ENCODE measurements at regions not wholly inside any gene's neighbourhood (a gene's known extent, or its start where the extent isn't known, plus 50 kb on each side); places are given as distances from the start of the nearest gene placed in this dataset.
A peak's percentile ranks its signal among the peaks of the same experiment; 100 is the strongest.
"Not testable (repeated sequence)": the region's sequence is repeated elsewhere in the genome, so short reads cannot be mapped to it uniquely, and the experiment has no call there.

DNA sequence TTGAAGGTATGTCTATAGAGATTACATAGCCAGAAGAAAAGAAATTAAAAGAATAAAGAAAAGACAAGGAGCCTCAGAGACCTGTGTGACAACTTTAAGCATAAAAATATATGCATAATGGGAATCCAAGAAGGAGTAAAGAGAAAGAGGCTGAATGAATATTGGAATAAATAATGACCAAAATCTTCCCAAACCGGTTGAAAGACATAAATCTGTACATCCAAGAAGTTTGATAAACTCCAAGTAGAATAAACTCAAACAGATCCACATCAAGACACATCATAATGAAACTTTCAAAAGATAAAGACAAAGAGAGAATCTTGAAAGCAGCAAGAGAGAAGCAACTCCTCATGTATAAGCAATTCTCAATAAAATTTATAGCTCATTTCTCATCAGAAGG is 132.4 kb upstream of the ZNF516 start:
- no peak for DNase-seq

GRCh38 chr18:76626991-76627390 is 131.9 kb upstream of the ZNF516 start:
- DNase-seq, result no peak

DNA sequence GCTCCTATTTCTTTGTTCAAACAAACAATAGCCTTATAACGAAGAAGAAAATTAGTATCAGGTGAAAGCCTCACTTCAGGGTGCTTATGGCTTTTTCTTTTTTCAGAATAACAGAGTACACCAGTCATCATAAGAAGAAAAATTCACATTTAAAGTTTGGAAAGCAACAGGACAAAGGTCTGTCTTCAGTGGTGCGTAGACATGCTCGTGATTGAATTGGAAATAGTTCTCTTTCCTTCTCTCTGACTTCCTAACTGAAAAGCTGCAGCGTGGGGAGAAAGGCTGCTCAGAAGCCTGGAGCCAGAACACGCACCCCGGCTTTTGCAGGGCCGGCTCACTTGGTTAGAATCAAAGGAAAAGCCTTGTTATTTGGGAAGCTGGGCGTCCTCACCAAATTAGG is 127.6 kb upstream of the ZNF516 start:
- no peak for DNase-seq

- DNase-seq, result peak in 1 of 2 donors; percentile 22
These were observed 126.9 kb upstream of the ZNF516 start for GRCh38 chr18:76621782-76622495.

DNA sequence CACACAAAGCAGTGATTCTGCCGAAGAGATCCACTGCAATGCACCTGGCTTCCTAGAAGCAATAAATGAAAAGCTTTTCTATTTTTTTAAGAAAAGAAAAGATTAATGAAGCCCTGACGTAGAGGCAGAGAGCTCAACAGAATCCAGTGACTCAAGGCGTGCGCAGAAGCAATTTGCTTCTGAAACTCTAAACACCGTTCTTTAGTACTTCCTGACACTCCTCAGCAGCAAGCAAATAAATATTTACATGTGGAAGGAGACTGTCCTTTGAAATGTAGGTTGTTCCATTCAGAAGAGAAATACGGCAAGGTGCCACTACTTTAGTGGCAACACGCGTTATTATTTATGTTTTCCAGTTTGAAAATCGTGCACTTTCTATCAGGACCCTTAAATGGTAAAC is 126.2 kb upstream of the ZNF516 start:
- DNase-seq, result no peak

GRCh38 chr18:76620321-76621170 is 125.5 kb upstream of the ZNF516 start:
- DNase-seq, result peak; percentile 34 to 54

- DNase-seq, result peak in 1 of 2 donors; percentile 21
These were observed 124.7 kb upstream of the ZNF516 start for GRCh38 chr18:76619621-76620315.

DNA sequence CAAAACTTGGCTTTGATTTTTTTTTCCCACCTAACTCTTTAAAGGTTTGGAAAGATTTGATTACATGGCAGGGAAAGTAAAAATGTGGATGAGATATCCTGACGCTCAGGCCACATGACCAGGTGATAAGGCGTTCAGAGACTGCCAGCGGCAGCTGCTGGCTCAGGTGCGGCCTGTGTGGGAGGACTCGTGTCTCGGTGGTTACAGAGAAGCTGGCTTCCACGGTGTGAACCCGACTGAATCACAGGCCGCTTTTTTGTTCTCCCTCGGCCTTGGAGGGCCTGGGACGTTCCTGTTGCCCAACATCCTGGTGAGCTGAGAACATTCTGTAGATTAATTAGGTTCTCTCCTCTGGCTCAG is 124.2 kb upstream of the ZNF516 start:
- DNase-seq, result no peak

- no peak for DNase-seq
These were observed 123.7 kb upstream of the ZNF516 start for GRCh38 chr18:76618721-76619120.

DNA sequence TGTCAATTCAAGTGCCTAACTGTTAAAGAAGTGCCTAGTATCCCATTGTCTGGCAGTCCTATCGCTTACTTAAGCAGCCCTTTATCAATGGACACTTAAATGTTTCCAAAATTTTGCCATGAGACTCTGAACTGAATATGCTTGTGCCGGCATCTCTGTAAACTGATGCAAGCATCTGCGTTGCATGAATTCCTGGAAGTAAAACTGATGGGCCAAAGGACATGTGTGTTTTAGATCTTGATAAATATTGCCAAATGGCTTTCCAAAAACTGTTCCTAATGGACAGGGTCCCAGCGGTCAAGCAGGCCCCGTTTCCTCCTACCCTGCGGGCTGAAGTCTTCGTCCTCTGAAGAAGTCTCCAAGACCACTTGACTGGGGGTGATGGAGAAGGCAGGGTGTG is 121.3 kb upstream of the ZNF516 start:
- DNase-seq, result no peak

DNA sequence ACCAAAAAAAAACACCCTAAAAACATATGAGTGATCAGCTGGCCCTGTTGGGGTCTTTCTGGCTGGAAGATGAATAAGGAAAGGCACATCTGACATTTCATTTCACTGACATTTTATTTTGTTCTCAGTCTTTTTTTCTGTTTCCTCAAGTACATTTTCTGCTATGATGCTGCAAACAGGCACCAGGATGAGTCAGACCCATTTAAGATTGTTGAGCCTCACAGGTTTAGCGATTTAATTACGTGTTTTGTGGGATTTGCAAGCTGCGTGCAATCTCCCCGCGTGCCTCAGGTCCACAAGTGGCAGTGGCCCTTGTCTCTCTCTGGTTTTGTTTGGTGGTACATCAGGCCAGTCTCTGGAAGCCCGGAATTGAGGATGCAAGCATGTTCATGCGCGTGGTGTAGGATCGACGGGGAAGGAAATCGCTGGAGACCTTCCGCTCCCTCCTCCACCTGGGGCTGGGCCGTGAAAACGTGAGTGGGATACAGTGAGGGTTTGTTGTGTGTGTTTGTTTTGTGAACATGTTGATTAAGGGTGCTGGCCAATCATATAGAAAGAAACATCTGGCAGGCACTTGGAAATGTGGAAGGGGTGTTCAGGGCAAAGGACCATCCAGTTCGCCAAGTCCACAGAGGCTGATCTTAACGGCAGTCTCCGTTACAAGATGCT is 120.2 kb upstream of the ZNF516 start:
- no peak for DNase-seq

GRCh38 chr18:76613755-76614120 is 118.7 kb upstream of the ZNF516 start:
- no peak for DNase-seq

- no peak for DNase-seq
These were observed 118.2 kb upstream of the ZNF516 start for GRCh38 chr18:76613053-76613754.

DNA sequence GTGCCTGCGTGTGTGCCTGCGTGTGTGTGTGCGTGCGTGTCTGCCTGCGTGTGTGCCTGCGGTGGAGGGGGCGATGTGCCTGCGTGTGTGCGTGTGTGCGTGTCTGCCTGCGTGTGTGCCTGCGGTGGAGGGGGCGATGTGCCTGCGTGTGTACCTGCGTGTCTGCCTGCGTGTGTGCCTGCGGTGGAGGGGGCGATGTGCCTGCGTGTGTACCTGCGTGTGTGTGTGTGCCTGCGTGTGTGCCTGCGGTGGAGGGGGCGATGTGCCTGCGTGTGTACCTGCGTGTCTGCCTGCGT is 116.7 kb upstream of the ZNF516 start:
- not testable (repeated sequence) for DNase-seq

GRCh38 chr18:76610933-76611749 is 116.1 kb upstream of the ZNF516 start:
- DNase-seq, result peak in 1 of 2 donors; percentile 11

- DNase-seq, result no peak
These were observed 115.0 kb upstream of the ZNF516 start for GRCh38 chr18:76610012-76610411.

GRCh38 chr18:76605341-76605929 is 110.4 kb upstream of the ZNF516 start:
- DNase-seq, result no peak

- DNase-seq, result no peak
These were observed 109.8 kb upstream of the ZNF516 start for GRCh38 chr18:76604935-76605240.

DNA sequence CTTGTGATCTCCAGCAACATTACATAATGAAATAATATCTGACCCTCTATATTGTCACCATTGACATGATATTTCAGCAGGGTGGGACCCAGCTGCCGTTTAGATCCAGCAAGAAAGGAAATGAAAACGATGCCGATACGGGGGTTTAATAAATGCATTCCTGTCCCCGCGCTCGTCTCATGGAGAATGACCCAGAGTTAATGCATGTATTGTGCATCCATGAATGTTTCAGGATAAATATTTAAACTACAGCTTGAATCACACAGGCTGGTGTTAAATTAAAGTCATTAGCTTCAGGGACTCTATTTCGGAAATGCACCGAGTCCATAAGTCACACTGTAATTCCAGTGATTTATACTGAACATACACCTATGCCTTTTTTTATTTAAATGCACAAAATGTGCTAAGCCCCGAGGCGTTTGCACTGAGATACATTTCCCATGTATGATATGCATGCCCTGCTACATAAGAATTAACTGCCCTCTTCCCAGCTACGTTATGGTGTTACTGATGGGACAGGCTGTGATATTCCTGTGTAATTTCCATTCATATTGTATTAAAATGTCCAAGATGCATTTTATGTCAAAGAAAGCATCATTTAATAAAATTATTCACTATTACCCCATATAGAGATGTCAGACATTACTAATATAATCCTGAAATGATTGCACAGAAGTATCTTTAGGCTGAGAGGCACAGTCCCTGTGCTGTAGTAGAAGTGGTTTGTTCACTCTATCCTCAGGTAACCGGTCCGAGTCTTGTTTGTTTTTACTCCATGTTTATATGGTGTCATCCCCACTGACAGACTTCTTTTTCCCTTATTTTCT is 109.3 kb upstream of the ZNF516 start:
- DNase-seq, result no peak

DNA sequence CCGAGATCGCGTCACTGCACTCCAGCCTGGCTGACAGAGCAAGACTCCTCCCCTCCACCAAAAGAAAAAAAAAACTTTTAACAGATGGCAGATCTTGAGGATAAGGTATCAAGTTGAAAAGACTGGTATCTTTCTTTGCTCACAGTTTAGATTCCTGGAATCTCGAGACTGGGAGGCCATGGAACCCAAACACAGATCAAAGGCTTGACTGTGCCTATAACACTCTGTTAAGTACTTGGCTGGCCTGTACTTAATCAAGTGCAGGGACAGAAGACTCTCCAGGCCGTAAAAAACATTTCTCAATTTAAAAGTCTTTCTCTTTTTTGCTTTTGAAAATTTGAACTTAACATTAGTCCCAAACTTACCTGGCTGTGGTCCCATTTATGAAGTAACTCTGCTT is 107.1 kb upstream of the ZNF516 start:
- no peak for DNase-seq

DNA sequence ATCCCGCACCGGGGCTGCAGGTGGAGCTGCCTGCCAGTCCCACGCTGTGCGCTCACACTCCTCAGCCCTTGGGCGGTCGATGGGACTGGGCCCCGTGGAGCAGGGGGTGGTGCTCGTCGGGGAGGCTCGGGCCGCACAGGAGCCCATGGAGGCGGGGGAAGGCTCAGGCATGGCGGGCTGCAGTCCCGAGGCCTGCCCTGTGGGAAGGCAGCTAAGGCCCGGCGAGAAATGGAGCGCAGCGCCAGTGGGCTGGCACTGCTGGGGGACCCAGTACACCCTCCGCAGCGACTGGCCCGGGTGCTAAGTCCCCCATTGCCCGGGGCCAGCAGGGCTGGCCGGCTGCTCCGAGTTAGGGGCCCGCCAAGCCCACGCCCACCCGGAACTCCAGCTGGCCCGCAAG is 105.0 kb upstream of the ZNF516 start:
- DNase-seq, result not testable (repeated sequence)
